Non-pigmented ciliary epithelial cell (primary cell): ENCODE measurements at regions not wholly inside any gene's neighbourhood (a gene's known extent, or its start where the extent isn't known, plus 50 kb on each side); places are given as distances from the start of the nearest gene placed in this dataset.

Experiments
- DNase-seq: peaks from one replicate; pipeline ENCODE4 v3.0.0-alpha.2; 2010; ENCODE audit warnings: low read depth

GRCh38 chr6:146886587-146887446 lies 288.0 kb downstream of the ADGB start:
- no peak for DNase-seq

GRCh38 chr6:146887447-146888077 lies 288.8 kb downstream of the ADGB start:
- no peak for DNase-seq

- no peak for DNase-seq
Measured at GRCh38 chr6:146889303-146889702, 290.5 kb downstream of the ADGB start.

GRCh38 chr6:146890172-146890571 lies 291.4 kb downstream of the ADGB start:
- no peak for DNase-seq

GRCh38 chr6:146890644-146891434 lies 292.1 kb downstream of the ADGB start:
- no peak for DNase-seq

- DNase-seq = no peak
Measured at GRCh38 chr6:146891615-146892265, 293.0 kb downstream of the ADGB start.

GRCh38 chr6:146892283-146892612 lies 293.5 kb downstream of the ADGB start:
- DNase-seq = no peak

GRCh38 chr6:146892613-146893401 lies 294.0 kb downstream of the ADGB start:
- peak; percentile 77 for DNase-seq

- DNase-seq = no peak
Measured at GRCh38 chr6:146893690-146894089, 294.9 kb downstream of the ADGB start.

DNA sequence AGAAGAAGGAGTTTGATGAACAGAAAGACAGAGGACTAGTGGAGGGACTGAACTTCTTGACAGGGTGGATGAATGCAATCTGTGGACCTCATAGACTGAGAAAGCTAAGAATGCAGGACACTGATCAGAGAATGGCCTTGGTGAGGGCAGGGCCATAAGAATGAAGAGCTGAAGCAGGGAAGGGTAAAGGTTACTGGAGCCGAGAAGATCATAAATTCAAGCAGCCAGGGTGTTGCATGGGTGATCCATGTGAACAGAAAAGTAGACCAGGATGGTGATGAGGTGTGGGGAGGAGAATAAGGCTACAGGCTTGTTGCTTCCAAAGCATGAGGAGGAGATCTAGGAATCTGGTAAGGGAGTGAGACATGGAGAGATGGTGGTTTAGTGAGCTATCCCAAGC lies 295.9 kb downstream of the ADGB start:
- DNase-seq = no peak

DNA sequence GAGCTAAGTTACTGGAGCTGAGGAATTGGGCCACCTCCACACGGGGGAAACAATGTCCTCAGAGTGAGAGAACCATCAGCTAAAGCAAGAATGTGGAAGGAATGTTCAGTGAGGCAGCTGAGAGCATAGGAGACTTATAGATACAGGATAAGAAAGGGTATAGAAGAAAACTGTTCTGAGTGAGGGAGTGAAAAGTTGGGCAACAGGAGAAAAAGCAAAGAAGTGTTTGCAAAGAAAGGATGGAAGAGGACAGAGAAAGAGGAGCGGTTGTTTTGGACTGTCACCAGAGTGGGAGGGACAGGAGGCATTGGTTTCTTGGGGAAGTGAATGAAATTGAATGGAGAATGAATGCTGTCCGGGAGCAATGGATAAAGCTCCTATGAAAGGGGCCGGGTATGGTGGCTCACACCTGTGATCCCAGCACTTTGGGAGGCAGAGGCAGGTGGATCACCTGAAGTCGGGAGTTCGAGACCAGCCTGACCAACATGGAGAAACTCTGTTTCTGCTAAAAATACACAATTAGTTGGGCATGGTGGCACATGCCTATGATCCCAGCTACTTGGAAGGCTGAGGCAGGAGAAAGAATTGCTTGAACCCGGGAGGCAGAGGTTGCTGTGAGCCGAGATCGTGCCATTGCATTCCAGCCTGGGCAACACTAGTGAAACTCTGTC lies 296.5 kb downstream of the ADGB start:
- DNase-seq = no peak

DNA sequence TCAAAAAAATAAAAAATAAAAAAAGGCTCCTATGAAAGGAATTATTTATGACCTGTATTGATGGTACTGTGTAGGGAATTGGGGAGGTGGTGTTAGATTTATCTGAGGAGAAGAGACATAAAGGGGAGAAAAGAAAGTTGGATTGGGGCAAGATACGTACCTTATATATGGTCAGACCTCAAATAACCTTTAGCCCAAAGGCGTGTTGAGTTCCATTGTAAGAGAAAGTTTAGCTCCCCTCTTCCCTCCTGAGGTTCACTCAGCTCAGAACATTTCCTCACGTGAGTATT lies 296.9 kb downstream of the ADGB start:
- no peak for DNase-seq

- no peak for DNase-seq
Measured at GRCh38 chr6:146896062-146896813, 297.5 kb downstream of the ADGB start.

DNA sequence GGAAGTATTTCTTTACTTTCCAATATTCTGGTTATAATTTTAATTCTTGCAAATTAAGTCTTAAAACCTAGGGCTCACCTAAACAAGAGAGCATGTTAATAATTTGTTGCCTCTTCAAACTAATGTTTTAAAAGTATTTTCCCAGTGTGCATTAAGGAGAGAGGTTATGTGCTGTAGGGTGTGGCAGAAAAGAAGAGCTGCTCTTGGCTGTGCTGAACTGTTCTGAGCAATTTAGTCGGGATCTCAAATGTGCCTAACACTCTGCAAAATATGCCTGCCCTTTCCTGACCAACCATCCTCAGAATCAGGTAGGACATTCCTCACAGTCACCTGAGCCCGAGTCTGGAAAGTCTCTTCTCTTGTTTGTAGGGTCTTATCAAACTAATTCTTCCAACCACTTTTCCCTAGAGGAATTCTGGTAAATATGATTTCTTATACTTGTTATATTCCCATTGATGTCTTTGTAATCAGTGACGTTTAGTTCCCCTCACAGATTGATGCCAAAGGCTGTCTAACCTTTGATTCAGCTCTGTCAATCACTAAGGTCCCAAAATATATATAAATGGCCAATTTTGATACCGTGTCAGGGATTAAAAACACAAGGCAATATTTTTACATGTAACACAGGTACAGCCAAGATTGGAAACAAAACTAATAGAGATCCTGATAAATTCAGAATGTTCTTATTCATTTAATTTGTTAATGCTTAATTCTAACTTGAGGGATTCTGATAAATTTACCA lies 298.4 kb downstream of the ADGB start:
- no peak for DNase-seq

DNA sequence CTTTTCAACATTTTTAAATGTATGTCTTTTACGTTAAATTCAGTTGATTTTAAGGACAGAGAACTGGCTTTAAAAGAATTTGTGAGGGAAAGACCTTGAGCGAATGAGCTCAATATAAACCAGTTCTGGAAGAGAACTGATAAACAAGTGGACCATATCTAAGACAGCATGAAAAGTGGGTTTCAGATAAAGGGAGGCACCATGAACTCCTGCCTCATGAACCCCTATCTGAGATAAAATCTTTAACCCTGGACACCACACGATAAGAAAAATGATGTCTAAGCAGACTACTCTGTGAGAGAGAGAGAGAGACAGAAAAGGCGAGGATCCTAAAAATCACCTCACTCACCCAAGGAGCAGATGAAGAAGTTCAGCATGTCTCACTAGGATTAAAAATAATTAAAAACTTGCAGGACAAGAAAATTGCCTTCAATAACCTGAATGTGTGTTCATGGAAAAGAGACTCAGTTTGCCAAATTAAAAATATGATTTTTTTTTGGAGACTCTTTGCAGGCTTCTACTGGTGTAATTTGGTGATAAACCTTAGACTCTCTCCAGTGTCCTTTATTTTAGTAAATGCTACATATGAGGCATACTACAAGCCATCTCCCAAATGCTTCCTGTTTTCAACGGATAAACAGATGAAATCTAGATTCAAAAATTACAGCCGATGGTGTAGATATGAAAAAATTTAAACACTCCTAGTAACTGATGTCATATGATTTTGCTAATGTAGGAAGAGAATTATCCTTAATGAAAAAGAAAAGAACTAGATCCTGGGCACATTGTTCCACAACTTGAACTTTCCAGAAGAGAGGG lies 299.5 kb downstream of the ADGB start:
- DNase-seq = no peak

DNA sequence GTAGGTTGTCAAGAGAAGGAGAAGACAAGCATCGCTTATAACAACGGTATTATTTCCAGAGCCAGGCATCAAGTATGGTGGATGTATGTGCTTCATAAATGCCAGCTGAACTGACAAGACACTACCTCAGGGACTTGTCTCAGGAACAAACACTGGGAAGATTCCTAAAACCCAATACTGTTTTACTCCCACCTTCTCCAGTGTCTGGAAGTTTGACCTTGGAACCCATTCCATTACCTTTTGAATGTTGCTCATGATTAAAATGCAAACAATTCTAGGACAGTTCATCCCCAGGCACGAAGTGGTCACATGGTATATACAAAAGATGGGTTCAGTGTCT lies 300.1 kb downstream of the ADGB start:
- no peak for DNase-seq

- DNase-seq = no peak
Measured at GRCh38 chr6:146901940-146902816, 302.0 kb upstream of the STXBP5 start.

DNA sequence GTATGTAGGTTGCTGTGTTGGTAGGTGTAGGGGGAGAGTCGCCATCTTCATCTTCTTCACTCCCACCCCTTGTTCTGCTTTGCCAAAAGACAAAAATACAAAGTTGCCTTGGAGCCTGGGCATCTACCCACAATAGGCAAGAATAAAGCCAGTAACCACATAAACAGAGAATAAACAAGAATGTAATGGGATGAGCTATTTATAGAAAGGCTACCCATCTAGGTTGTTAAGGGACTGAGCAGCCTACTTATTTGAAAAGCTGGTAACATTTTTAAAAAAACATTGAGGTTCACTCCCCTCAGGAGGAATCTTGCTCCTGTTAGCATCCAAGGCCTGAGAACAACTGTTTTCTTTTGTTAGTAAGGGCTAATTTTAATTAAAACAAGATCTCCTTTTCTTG lies 301.4 kb upstream of the STXBP5 start:
- DNase-seq = no peak
